ENCODE measurements at regions not wholly inside any gene's neighbourhood (a gene's known extent, or its start where the extent isn't known, plus 50 kb on each side); places are given as distances from the start of the nearest gene placed in this dataset.

DNA sequence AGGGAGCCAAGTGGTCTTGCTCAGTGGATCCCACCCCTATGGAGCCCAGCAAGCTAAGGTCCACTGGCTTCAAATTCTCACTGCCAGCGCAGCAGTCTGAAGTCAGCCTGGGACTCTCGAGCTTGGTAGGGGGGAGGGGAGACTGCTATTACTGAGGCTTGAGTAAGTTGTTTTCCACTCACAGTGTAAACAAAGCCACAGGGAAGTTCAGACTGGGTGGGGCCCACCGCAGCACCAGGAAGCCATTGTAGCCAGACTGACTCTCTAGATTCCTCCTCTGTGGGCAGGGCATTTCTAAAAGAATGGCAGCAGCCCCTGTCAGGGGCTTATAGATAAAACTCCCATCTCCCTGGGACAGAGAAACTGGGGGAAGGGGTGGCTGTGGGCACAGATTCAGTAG is 721.0 kb upstream of the NDST4 start:
- no peaks in the 10 kb centered on the region for H3K4me1 ChIP-seq
- no peak overlapping the region for H3K4me3 ChIP-seq
- H3K4me2 ChIP-seq, result no peak overlapping the region
- peaks cover 14% of the 10 kb centered on the region for H3K9me3 ChIP-seq
- H3K27ac ChIP-seq, result no peak overlapping the region
- TF ChIP-seq Cebpa-rat (IDR thresholded peaks at IDR 0.05), result no peak
- H3K27me3 ChIP-seq, result no peaks in the 10 kb centered on the region
- no peak overlapping the region for H3K9ac ChIP-seq
- no peaks in the 10 kb centered on the region for H4K20me1 ChIP-seq
- H3K36me3 ChIP-seq, result no peaks in the 10 kb centered on the region

DNA sequence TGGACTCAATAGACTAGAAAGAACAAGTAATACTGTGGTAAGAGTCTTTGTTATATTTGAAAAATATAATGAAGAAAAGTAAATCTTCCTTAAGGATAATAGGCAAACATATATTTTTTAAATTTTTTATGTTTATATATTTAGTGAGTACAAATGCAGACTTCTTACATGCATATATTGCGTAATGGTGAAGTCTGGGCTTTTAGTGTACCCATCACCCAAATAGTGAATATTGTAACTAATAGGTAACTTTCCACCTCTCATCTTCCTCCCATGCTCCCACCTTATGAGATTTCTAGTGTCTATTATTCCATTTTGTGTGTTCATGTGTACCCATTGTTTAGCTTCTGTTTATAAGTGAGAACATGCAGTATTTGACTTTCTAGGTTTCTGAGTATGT is 711.2 kb upstream of the NDST4 start:
- Histone ChIP-seq H3K4me1 (no peaks in the 10 kb centered on the region), H3K27me3 (no peaks in the 10 kb centered on the region), H3K9me3 (no peaks in the 10 kb centered on the region), H3K36me3 (no peaks in the 10 kb centered on the region), H3K9ac (no peak overlapping the region), H3K4me3 (no peak overlapping the region), H3K4me2 (no peak overlapping the region), H3K27ac (no peak overlapping the region), H4K20me1 (no peaks in the 10 kb centered on the region)
- TF ChIP-seq Cebpa-rat (IDR thresholded peaks at IDR 0.05), result peak; percentile 52; the same call in 1 of the 2 replicates

DNA sequence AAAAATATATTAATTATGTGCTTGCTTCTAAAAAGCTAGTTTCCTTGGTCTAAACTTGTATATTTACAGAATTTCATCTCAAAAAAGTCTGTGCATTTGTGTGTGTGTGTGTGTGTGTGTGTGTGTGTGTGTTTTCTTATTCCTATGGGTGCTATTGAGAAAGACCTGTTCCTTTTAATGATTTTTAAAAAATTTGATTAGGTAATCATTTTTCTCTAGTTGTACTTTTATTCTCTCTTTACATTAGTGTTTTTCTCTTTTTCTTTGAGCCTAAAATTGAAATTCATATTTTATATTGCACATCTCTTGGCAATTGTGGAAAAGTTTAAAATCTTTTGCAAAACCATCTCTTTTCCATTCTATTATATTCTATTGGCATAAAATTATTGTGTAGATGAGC is 690.4 kb upstream of the NDST4 start:
- no peaks in the 10 kb centered on the region for H3K36me3 ChIP-seq
- TF ChIP-seq Cebpa-rat (IDR thresholded peaks at IDR 0.05), result no peak
- no peaks in the 10 kb centered on the region for H3K27me3 ChIP-seq
- no peak overlapping the region for H3K4me3 ChIP-seq
- H3K9me3 ChIP-seq, result no peaks in the 10 kb centered on the region
- H3K4me1 ChIP-seq, result no peaks in the 10 kb centered on the region
- no peak overlapping the region for H3K27ac ChIP-seq
- no peaks in the 10 kb centered on the region for H4K20me1 ChIP-seq
- H3K9ac ChIP-seq, result no peak overlapping the region
- no peak overlapping the region for H3K4me2 ChIP-seq

DNA sequence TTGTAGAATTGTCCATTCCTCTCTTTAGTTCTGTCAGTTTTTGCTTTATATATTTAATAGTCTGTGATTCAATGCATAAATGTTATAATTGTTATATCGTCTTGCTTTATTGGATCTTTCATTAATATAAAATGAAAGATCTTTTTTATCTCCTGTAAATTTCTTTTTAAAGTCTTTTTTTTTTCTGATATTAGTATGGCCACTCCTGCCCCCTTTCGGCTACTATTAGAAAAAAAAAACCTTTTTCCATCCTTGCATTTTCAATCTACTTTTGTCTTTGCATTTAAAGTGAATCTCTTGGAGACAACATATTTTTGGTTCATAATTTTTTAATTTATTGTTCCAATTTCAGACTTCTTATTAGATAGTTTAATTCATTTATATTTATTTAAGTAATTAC is 677.4 kb upstream of the NDST4 start:
- no peak overlapping the region for H3K4me2 ChIP-seq
- H3K4me3 ChIP-seq, result no peak overlapping the region
- TF ChIP-seq Cebpa-rat (IDR thresholded peaks at IDR 0.05), result no peak
- no peaks in the 10 kb centered on the region for H3K27me3 ChIP-seq
- H3K9ac ChIP-seq, result no peak overlapping the region
- no peaks in the 10 kb centered on the region for H3K36me3 ChIP-seq
- H3K4me1 ChIP-seq, result no peaks in the 10 kb centered on the region
- H3K9me3 ChIP-seq, result no peaks in the 10 kb centered on the region
- no peaks in the 10 kb centered on the region for H4K20me1 ChIP-seq
- H3K27ac ChIP-seq, result no peak overlapping the region

DNA sequence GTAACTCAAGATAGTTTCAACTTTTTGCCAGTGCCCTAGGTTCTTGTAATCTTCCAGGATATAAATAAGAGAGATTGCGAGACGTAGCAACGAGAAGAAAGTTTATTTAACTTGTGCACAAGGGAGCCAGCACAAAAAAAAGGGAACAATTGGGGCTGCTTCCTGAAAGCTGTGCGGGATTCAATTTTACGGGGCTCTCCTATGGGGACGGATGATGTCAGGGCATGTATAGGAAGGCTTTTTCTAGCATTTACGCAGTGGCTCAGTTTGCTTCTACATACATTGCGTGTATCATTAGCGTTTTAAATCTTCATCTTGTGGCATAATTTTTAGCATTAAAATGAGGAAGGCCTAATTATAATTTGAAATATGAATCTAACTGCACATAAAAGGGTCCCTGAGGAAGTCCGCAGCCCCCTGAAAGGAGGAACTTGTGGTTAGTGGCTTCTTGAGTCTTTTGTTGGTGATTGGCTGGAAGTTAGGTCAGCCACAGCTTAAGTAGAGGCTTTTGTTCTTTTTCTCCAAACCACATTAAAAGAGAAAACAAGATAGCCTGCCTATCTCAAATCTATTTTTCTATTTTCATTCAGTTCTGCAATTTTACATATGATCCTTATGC is 668.2 kb upstream of the NDST4 start:
- TF ChIP-seq Cebpa-rat (IDR thresholded peaks at IDR 0.05), result no peak
- Histone ChIP-seq H3K4me1 (peaks cover 29% of the 10 kb centered on the region), H3K4me3 (peak overlapping the region; percentile 50; the same call in 1 of the 2 replicates), H3K27ac (peak overlapping the region; percentile 33; the same call in 1 of the 2 replicates), H3K9me3 (no peaks in the 10 kb centered on the region), H3K9ac (no peak overlapping the region; the same call in 1 of the 2 replicates), H4K20me1 (no peaks in the 10 kb centered on the region), H3K36me3 (no peaks in the 10 kb centered on the region), H3K27me3 (no peaks in the 10 kb centered on the region), H3K4me2 (peak overlapping the region; percentile 66)

DNA sequence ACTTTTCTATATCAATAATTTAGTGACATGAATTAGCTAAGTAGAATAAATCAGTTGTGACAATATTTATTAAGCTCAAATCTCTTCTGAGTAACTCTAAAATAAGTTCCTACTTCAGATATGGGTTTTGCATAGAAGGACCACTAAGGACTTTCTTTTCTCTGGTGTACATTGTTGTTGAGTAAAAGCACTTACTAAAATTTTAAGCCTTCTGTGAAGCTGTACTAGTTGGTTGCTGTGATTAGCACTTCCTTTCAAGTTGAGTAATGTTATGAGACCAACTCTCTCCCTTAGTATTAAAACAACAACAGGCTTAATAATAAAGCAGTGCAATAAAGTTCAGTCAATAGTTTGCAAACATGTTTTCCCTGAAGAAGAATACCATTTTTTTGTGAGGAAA is 667.4 kb upstream of the NDST4 start:
- Histone ChIP-seq H3K27me3 (no peaks in the 10 kb centered on the region), H3K27ac (no peak overlapping the region), H3K4me2 (peak overlapping the region; percentile 66), H3K36me3 (no peaks in the 10 kb centered on the region), H3K9ac (no peak overlapping the region), H3K9me3 (no peaks in the 10 kb centered on the region), H3K4me1 (peaks cover 29% of the 10 kb centered on the region), H4K20me1 (no peaks in the 10 kb centered on the region), H3K4me3 (no peak overlapping the region)
- TF ChIP-seq Cebpa-rat (IDR thresholded peaks at IDR 0.05), result no peak

DNA sequence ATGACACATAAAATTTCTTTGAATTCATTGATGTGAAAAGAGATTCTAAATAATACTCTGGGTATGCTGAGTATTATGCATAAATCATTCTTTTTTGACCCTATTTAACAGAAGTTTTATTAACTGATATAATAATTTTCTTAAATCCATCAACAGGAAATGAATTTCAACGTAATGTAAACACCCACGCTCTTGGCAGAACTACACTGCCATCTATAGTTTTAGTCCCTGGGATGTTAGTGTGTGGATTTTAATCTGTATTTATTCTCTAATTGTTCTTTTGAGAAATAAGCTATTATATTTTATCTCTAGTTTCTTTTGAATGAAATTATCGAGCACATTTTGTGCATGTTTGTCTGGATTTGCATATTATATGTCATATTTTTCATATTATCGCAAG is 666.8 kb upstream of the NDST4 start:
- TF ChIP-seq Cebpa-rat (IDR thresholded peaks at IDR 0.05), result no peak
- H3K36me3 ChIP-seq, result no peaks in the 10 kb centered on the region
- H3K9me3 ChIP-seq, result no peaks in the 10 kb centered on the region
- no peak overlapping the region for H3K9ac ChIP-seq
- no peaks in the 10 kb centered on the region for H4K20me1 ChIP-seq
- H3K27ac ChIP-seq, result no peak overlapping the region
- peaks cover 29% of the 10 kb centered on the region for H3K4me1 ChIP-seq
- H3K27me3 ChIP-seq, result no peaks in the 10 kb centered on the region
- H3K4me2 ChIP-seq, result no peak overlapping the region
- no peak overlapping the region for H3K4me3 ChIP-seq

DNA sequence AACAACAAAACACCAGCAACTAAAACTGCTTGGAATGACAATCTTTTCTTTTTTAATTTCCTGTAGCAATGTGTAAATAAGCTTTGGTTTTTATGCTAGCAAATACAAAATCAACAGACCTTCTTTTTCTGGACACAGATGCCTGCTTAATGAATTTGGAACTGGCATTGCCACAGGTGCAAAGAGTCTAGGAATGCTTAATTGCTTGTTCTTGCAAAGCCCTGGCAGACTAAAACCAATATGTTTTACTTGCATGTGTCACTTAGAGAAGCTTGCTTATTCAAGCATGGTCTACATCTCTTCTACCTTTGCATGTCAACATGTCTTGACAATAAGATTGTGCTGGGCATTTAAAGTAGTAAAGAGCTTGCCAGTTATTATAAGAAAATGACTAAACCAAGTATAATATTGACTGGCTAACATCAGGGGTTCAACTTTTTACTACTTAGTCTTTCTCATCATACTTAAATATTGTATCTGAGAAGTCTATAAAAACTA is 656.7 kb upstream of the NDST4 start:
- Histone ChIP-seq H3K4me1 (no peaks in the 10 kb centered on the region), H3K9ac (no peak overlapping the region), H3K4me2 (no peak overlapping the region), H3K27ac (no peak overlapping the region), H3K36me3 (no peaks in the 10 kb centered on the region), H3K9me3 (no peaks in the 10 kb centered on the region), H3K4me3 (no peak overlapping the region), H4K20me1 (no peaks in the 10 kb centered on the region), H3K27me3 (no peaks in the 10 kb centered on the region)
- no peak for TF ChIP-seq Cebpa-rat (IDR thresholded peaks at IDR 0.05)

DNA sequence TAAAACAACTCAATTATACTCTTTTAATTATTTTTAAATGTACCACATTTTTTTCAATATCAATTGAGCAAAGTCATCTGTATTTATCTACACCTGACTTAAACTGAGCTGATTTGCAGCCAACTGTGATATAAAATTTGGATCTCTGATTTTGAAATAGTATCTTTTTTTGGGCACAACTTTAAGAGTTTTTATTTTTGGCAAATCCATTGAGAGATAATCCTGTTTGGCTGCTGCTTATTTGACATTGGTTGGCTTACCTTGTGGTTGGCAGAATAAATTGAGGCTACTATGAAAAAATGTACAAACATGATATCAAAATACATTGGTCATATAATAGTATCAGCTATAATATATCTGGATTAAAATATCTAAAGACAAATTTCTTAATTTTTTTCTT is 656.0 kb upstream of the NDST4 start:
- Histone ChIP-seq H3K27me3 (no peaks in the 10 kb centered on the region), H4K20me1 (no peaks in the 10 kb centered on the region)
- TF ChIP-seq Cebpa-rat (IDR thresholded peaks at IDR 0.05), result no peak

DNA sequence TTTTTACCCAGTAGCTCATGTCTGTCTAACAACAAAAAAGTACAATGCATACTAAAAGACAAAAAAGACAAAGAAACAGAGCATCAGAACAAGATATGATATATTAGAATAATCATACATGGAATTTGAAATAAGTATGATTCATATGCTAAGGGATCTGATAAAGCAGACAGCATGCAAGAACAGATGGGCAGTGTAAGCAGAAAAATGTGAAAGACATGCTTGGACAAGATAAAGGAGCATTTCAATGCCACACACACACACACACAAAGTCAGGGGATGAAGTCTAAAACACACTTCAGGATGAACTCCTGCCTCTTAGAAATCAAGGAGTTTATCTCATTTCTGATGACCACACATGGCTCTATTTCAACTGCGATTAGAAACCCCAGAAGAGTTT is 649.6 kb upstream of the NDST4 start:
- Histone ChIP-seq H4K20me1 (no peaks in the 10 kb centered on the region), H3K4me2 (no peak overlapping the region)
- no peak for TF ChIP-seq Cebpa-rat (IDR thresholded peaks at IDR 0.05)

More for the DNA sequence above, 656.0 kb upstream of the NDST4 start:
- H3K9ac ChIP-seq, result no peak overlapping the region
- no peaks in the 10 kb centered on the region for H3K9me3 ChIP-seq
- H3K4me1 ChIP-seq, result no peaks in the 10 kb centered on the region
- H3K36me3 ChIP-seq, result no peaks in the 10 kb centered on the region
- H3K4me2 ChIP-seq, result no peak overlapping the region
- H3K4me3 ChIP-seq, result no peak overlapping the region
- H3K27ac ChIP-seq, result no peak overlapping the region

DNA sequence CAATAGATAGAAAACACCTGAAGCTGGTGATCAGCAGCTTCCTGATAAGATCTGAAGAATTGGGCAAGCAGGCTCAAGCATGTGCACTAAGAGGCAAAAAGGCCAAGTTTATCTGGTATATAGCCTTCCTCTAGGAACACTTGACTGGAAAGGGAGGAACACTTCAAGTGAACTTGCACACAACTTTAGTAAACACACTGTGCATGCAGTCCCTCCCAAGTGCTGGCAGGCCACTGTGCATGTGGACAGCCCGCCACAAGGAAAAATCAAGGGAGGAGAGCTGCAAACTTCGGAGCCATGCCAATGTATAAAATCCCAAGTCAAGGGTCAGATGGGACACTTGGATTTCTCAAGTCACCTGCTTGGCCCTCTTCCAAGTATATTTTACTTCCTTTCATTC is 645.8 kb upstream of the NDST4 start:
- Histone ChIP-seq H3K4me3 (no peak overlapping the region), H3K27me3 (no peaks in the 10 kb centered on the region), H3K27ac (no peak overlapping the region), H3K4me2 (no peak overlapping the region), H4K20me1 (no peaks in the 10 kb centered on the region), H3K36me3 (no peaks in the 10 kb centered on the region), H3K9me3 (peaks cover 5% of the 10 kb centered on the region), H3K9ac (no peak overlapping the region), H3K4me1 (no peaks in the 10 kb centered on the region)
- TF ChIP-seq Cebpa-rat (IDR thresholded peaks at IDR 0.05), result no peak

More for the DNA sequence above, 649.6 kb upstream of the NDST4 start:
- Histone ChIP-seq H3K9me3 (no peaks in the 10 kb centered on the region), H3K9ac (no peak overlapping the region), H3K4me3 (no peak overlapping the region), H3K27me3 (no peaks in the 10 kb centered on the region), H3K4me1 (no peaks in the 10 kb centered on the region), H3K27ac (no peak overlapping the region), H3K36me3 (no peaks in the 10 kb centered on the region)

Data from BLaER1 (cell line).